Astrocyte (in vitro differentiated cells and primary cell): ENCODE measurements at regions not wholly inside any gene's neighbourhood (a gene's known extent, or its start where the extent isn't known, plus 50 kb on each side); places are given as distances from the start of the nearest gene placed in this dataset.

ENCODE experiments used
- DNase-seq: peaks from one replicate; pipeline ENCODE4 v3.0.0-alpha.2; 2010; ENCODE audit warnings: low read depth
- FAIRE-seq: peaks from 2 replicates; lab custom pipeline; 2011; peaks lifted over from hg19 to GRCh38; lab: Jason Lieb, UNC
- H2AFZ ChIP-seq: 2 replicates; pipeline ENCODE4 v1.6.0; 2012; ENCODE audit warnings: low read depth, low read length, inconsistent platforms
- H3K27ac ChIP-seq: 2 replicates; pipeline ENCODE4 v1.5.1; 2011; ENCODE audit warnings: low read depth, low read length, inconsistent platforms
- H3K27me3 ChIP-seq: 2 replicates; pipeline ENCODE4 v1.6.0; 2011; ENCODE audit warnings: low read length, inconsistent platforms; ENCODE audit not compliant: insufficient read depth
- H3K36me3 ChIP-seq: 2 replicates; pipeline ENCODE4 v1.5.1; 2011; ENCODE audit warnings: low read length, inconsistent platforms; ENCODE audit not compliant: insufficient read depth
- H3K4me1 ChIP-seq: 2 replicates; pipeline ENCODE4 v1.5.1; 2011; ENCODE audit warnings: low read length, inconsistent platforms; ENCODE audit not compliant: insufficient read depth
- H3K4me2 ChIP-seq: 2 replicates; pipeline ENCODE4 v1.6.0; 2012; ENCODE audit warnings: low read length, inconsistent platforms
- H3K4me3 ChIP-seq: 2 replicates; pipeline ENCODE4 v1.5.1; 2011; ENCODE audit warnings: low read depth, mild to moderate bottlenecking, low read length, inconsistent platforms; ENCODE audit not compliant: insufficient read depth
- H3K79me2 ChIP-seq: 2 replicates; pipeline ENCODE4 v1.6.0; 2012; ENCODE audit warnings: mild to moderate bottlenecking, low read length, inconsistent platforms; ENCODE audit not compliant: insufficient read depth
- H3K9ac ChIP-seq: 2 replicates; pipeline ENCODE4 v1.6.0; 2012; ENCODE audit warnings: mild to moderate bottlenecking, low read length, inconsistent platforms
- H3K9me3 ChIP-seq: 2 replicates; pipeline ENCODE4 v1.5.1; 2012; ENCODE audit warnings: low read depth, mild to moderate bottlenecking, low read length, inconsistent platforms; ENCODE audit not compliant: insufficient read depth
- H4K20me1 ChIP-seq: 2 replicates; pipeline ENCODE4 v1.6.0; 2012; ENCODE audit warnings: low read length, inconsistent platforms; ENCODE audit not compliant: insufficient read depth
- H3K27ac Mint-ChIP-seq: one replicate; pipeline ENCODE4 v1.8.0; 2021; ENCODE audit warnings: mild to moderate bottlenecking, mixed read lengths; ENCODE audit not compliant: unreplicated experiment
- H3K27me3 Mint-ChIP-seq: one replicate; pipeline ENCODE4 v1.8.0; 2021; ENCODE audit warnings: low read depth, mixed read lengths; ENCODE audit not compliant: unreplicated experiment
- H3K36me3 Mint-ChIP-seq: one replicate; pipeline ENCODE4 v1.8.0; 2021; ENCODE audit warnings: low read depth, mixed read lengths; ENCODE audit not compliant: unreplicated experiment
- H3K4me1 Mint-ChIP-seq: one replicate; pipeline ENCODE4 v1.8.0; 2021; ENCODE audit warnings: low read depth, mixed read lengths; ENCODE audit not compliant: unreplicated experiment
- H3K4me3 Mint-ChIP-seq: one replicate; pipeline ENCODE4 v1.8.0; 2021; ENCODE audit warnings: mild to moderate bottlenecking, moderate library complexity, mixed read lengths; ENCODE audit not compliant: unreplicated experiment
- H3K9me3 Mint-ChIP-seq: one replicate; pipeline ENCODE4 v1.8.0; 2021; ENCODE audit warnings: mild to moderate bottlenecking, mixed read lengths; ENCODE audit not compliant: unreplicated experiment
- EZH2 ChIP-seq: IDR thresholded peaks from 2 replicates; pipeline ENCODE4 v1.6.1; 2012; ENCODE audit warnings: mild to moderate bottlenecking, low read length, inconsistent platforms; ENCODE audit not compliant: insufficient read depth
- TF ChIP-seq, protein P1 (sequence below): IDR thresholded peaks from 2 replicates; pipeline ENCODE4 v1.5.1; 2011; ENCODE audit warnings: low read depth, mild to moderate bottlenecking, inconsistent platforms, low read length, moderate library complexity; ENCODE audit not compliant: insufficient read depth

DNA sequence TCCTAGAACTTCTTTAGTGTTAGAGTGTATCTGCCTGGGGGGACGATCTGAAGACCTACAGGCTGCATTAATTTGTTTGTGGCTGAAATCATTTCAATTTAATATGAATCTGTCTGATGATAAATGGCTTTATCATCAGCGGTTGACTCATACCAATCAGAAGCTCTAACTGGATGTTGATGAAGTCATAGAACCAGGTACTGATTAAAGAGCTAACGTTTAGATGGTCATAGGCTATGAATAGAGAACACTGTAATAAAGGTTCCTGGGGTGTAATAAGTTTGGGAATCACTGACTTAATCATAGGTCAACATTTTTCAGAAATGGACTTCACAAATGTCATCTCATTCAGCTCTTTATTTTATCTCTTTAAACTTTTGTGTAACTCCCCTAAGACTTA is 329.9 kb downstream of the MSX2 start:
- H3K4me1 Mint-ChIP-seq = no peaks in the 10 kb centered on the region
- H3K36me3 Mint-ChIP-seq = no peaks in the 10 kb centered on the region
- H4K20me1 ChIP-seq = no peaks in the 10 kb centered on the region
- H3K27me3 ChIP-seq = no peaks in the 10 kb centered on the region
- no peaks in the 10 kb centered on the region for H3K4me1 ChIP-seq
- no peak for DNase-seq
- no peaks in the 10 kb centered on the region for H3K36me3 ChIP-seq
- H3K27ac Mint-ChIP-seq = no peak overlapping the region
- H3K9ac ChIP-seq = no peak overlapping the region
- no peak overlapping the region for H3K4me3 ChIP-seq
- H3K27ac ChIP-seq = no peak overlapping the region
- peaks cover 29% of the 10 kb centered on the region for H3K27me3 Mint-ChIP-seq
- H3K4me3 Mint-ChIP-seq = no peak overlapping the region
- H3K9me3 Mint-ChIP-seq = no peaks in the 10 kb centered on the region
- no peak for FAIRE-seq
- no peaks in the 10 kb centered on the region for H3K79me2 ChIP-seq
- no peaks in the 10 kb centered on the region for H3K9me3 ChIP-seq
- TF ChIP-seq EZH2 = no peak
- TF ChIP-seq, protein P1, sequence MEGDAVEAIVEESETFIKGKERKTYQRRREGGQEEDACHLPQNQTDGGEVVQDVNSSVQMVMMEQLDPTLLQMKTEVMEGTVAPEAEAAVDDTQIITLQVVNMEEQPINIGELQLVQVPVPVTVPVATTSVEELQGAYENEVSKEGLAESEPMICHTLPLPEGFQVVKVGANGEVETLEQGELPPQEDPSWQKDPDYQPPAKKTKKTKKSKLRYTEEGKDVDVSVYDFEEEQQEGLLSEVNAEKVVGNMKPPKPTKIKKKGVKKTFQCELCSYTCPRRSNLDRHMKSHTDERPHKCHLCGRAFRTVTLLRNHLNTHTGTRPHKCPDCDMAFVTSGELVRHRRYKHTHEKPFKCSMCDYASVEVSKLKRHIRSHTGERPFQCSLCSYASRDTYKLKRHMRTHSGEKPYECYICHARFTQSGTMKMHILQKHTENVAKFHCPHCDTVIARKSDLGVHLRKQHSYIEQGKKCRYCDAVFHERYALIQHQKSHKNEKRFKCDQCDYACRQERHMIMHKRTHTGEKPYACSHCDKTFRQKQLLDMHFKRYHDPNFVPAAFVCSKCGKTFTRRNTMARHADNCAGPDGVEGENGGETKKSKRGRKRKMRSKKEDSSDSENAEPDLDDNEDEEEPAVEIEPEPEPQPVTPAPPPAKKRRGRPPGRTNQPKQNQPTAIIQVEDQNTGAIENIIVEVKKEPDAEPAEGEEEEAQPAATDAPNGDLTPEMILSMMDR = no peak
- no peak overlapping the region for H2AFZ ChIP-seq
- no peak overlapping the region for H3K4me2 ChIP-seq

DNA sequence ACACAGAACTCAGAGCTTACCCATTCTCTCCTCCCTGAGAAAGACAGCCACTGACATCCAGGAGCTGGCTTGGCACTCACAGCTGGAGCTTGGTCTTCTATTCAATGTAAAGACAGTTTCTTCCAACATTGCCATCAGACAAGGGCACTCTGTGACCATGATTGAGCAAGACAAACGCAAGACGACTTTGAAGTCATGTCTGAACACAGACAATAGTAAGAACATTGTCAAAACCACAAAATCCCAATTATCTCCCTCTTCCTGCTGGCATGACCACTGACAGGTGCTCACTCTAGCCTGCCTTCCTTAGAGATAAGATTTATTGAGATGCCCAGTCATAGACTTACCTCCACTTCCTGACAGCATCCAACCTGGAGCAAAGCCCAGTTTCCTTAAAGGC is 328.0 kb downstream of the MSX2 start:
- Histone ChIP-seq H3K4me3 (no peak overlapping the region), H3K9ac (no peak overlapping the region), H3K27ac (no peak overlapping the region), H3K79me2 (no peaks in the 10 kb centered on the region), H3K4me2 (no peak overlapping the region), H3K36me3 (no peaks in the 10 kb centered on the region), H2AFZ (no peak overlapping the region), H3K27me3 (no peaks in the 10 kb centered on the region), H3K4me1 (no peaks in the 10 kb centered on the region), H3K9me3 (no peaks in the 10 kb centered on the region), H4K20me1 (no peaks in the 10 kb centered on the region)
- FAIRE-seq = no peak
- peaks cover 24% of the 10 kb centered on the region for H3K27me3 Mint-ChIP-seq
- no peak for DNase-seq
- H3K9me3 Mint-ChIP-seq = no peaks in the 10 kb centered on the region
- TF ChIP-seq EZH2 = no peak
- TF ChIP-seq, protein P1 = no peak
- H3K27ac Mint-ChIP-seq = no peak overlapping the region
- no peaks in the 10 kb centered on the region for H3K36me3 Mint-ChIP-seq
- H3K4me1 Mint-ChIP-seq = no peaks in the 10 kb centered on the region
- H3K4me3 Mint-ChIP-seq = no peak overlapping the region

GRCh38 chr5:175047048-175047447 is 322.7 kb downstream of the MSX2 start:
- H3K27ac Mint-ChIP-seq = no peak overlapping the region

More at GRCh38 chr5:175047048-175047447, 322.7 kb downstream of the MSX2 start:
- Histone ChIP-seq H3K9me3 (no peaks in the 10 kb centered on the region), H3K4me3 (no peak overlapping the region), H3K36me3 (no peaks in the 10 kb centered on the region), H3K79me2 (no peaks in the 10 kb centered on the region), H2AFZ (no peak overlapping the region), H3K4me1 (no peaks in the 10 kb centered on the region), H4K20me1 (no peaks in the 10 kb centered on the region), H3K9ac (no peak overlapping the region), H3K27ac (no peak overlapping the region), H3K27me3 (no peaks in the 10 kb centered on the region), H3K4me2 (no peak overlapping the region)
- no peak for FAIRE-seq
- Mint-ChIP-seq H3K4me1 (no peaks in the 10 kb centered on the region), H3K4me3 (no peak overlapping the region), H3K27me3 (peaks cover 13% of the 10 kb centered on the region), H3K9me3 (peaks cover 2% of the 10 kb centered on the region), H3K36me3 (no peaks in the 10 kb centered on the region)
- TF ChIP-seq, protein P1 = no peak
- no peak for DNase-seq
